CD4-positive, alpha-beta T cell treated with Interleukin-6 for 4 hours (primary cell): ENCODE measurements at regions not wholly inside any gene's neighbourhood (a gene's known extent, or its start where the extent isn't known, plus 50 kb on each side); places are given as distances from the start of the nearest gene placed in this dataset.

Source experiments
- DNase-seq: peaks from one replicate; pipeline ENCODE4 v3.0.0-alpha.2; 2020; ENCODE audit warnings: mixed read lengths

GRCh38 chr1:168876830-168877229 is 147.8 kb upstream of the DPT start:
- DNase-seq = no peak

- no peak for DNase-seq
Observed at GRCh38 chr1:168879896-168880734, 151.1 kb upstream of the DPT start.

GRCh38 chr1:168881656-168882260 is 152.8 kb upstream of the DPT start:
- no peak for DNase-seq

- no peak for DNase-seq
Observed at GRCh38 chr1:168887381-168887780, 158.4 kb upstream of the DPT start.

GRCh38 chr1:168888418-168888817 is 159.4 kb upstream of the DPT start:
- DNase-seq = no peak

- no peak for DNase-seq
Observed at GRCh38 chr1:168892931-168893330, 163.9 kb upstream of the DPT start.

- DNase-seq = no peak
Observed at GRCh38 chr1:168893359-168893801, 164.4 kb upstream of the DPT start.

GRCh38 chr1:168894397-168894903 is 165.4 kb upstream of the DPT start:
- no peak for DNase-seq

- DNase-seq = no peak
Observed at GRCh38 chr1:168897249-168897648, 168.2 kb upstream of the DPT start.

GRCh38 chr1:168903237-168903830 is 174.3 kb upstream of the DPT start:
- no peak for DNase-seq

GRCh38 chr1:168905633-168906032 is 176.6 kb upstream of the DPT start:
- no peak for DNase-seq

GRCh38 chr1:168906367-168906766 is 177.4 kb upstream of the DPT start:
- no peak for DNase-seq

- no peak for DNase-seq
Observed at GRCh38 chr1:168907053-168907452, 178.0 kb upstream of the DPT start.

GRCh38 chr1:168907786-168908348 is 178.9 kb upstream of the DPT start:
- no peak for DNase-seq

- DNase-seq = no peak
Observed at GRCh38 chr1:168910403-168910802, 181.4 kb upstream of the DPT start.

GRCh38 chr1:168911370-168911769 is 182.4 kb upstream of the DPT start:
- no peak for DNase-seq

GRCh38 chr1:168913711-168914463 is 184.9 kb upstream of the DPT start:
- no peak for DNase-seq

GRCh38 chr1:168917309-168917708 is 188.3 kb upstream of the DPT start:
- no peak for DNase-seq

- no peak for DNase-seq
Observed at GRCh38 chr1:168917796-168918195, 188.7 kb upstream of the ATP1B1 start.

- DNase-seq = no peak
Observed at GRCh38 chr1:168918860-168919741, 187.4 kb upstream of the ATP1B1 start.

- DNase-seq = no peak
Observed at GRCh38 chr1:168920456-168921094, 185.9 kb upstream of the ATP1B1 start.
